Midbrain (tissue), 1 donor: ENCODE measurements at regions not wholly inside any gene's neighbourhood (a gene's known extent, or its start where the extent isn't known, plus 50 kb on each side); places are given as distances from the start of the nearest gene placed in this dataset.

Experiments
- DNase-seq: peaks from one replicate; lab custom pipeline; 2025; lab: John Stamatoyannopoulos, UW

DNA sequence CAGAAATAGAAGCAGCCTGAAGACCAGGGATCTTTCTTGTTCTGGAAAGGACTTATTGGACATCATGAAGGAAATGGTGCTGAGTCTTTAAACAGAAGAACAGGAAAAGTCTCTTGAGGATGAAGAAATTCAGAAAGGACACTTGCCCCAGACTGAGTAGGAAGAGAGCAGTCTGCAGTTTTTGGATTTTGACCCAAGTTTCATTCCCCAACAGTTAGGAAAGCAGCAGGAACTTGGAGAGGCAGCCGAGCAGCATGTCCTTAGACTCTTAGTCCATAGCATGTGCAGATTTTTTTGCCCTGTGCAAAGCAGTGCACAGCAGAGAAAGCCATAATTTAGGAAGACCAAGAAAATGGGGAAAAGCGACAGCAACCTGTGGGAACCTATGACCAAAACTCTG is 927.2 kb upstream of the AUTS2 start:
- no peak for DNase-seq

DNA sequence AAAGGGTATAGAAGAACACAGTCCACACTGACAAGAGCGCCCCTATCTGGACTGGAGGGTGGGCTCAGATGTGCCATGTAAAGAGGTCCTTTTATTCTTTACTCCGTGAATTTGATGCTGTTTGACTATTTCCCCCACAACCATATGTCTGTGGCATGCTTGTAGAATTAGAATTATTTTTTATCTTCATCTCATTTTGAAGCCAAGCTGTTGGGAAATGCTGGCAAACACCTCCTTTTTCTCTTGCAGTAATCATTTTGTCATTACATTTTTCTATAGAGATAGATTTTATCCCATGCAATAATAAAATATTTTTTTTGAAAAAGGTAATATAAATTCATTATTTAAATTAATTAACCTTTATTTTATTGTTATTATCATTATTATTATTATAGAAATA is 926.6 kb upstream of the AUTS2 start:
- no peak for DNase-seq

GRCh38 chr7:68674826-68675225 is 923.4 kb upstream of the AUTS2 start:
- DNase-seq, result no peak

GRCh38 chr7:68676813-68677535 is 921.3 kb upstream of the AUTS2 start:
- DNase-seq, result peak; percentile 83

GRCh38 chr7:68678196-68678595 is 920.1 kb upstream of the AUTS2 start:
- DNase-seq, result no peak

DNA sequence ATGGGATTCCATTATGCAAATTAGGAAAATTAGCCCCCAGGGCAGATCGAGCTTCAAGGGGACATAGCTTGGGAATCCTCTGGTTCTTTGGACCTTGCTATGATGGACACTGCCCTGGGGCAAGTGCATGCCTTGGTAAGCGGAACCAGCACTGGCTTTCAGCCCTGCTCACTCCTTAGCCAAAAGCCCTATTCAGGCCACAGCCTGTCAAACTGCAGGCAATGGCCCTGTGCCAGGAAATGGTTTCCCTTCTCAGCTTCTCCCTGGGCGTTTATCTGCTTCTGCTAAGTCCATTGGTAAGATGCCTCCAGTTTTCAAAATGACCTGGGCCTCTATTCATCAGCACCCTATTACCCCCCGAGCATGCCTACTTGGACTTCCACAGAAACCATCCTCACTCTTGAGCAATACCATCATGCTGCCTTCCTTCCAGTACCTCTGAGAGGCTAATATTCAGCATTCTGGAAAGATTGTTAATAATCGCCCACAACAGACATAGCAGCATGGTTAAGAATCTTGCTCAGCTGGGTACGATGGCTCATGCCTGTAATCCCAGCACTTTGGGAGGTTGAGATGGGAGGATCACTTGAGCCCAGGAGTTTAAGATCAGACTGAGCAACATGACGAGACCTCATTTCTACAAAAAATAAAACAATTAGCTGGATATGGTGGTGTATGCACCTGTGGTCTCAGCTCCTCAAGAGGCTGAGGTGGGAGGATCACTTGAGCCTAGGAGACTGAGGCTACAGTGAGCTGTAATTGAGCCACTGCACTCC is 918.6 kb upstream of the AUTS2 start:
- no peak for DNase-seq

DNA sequence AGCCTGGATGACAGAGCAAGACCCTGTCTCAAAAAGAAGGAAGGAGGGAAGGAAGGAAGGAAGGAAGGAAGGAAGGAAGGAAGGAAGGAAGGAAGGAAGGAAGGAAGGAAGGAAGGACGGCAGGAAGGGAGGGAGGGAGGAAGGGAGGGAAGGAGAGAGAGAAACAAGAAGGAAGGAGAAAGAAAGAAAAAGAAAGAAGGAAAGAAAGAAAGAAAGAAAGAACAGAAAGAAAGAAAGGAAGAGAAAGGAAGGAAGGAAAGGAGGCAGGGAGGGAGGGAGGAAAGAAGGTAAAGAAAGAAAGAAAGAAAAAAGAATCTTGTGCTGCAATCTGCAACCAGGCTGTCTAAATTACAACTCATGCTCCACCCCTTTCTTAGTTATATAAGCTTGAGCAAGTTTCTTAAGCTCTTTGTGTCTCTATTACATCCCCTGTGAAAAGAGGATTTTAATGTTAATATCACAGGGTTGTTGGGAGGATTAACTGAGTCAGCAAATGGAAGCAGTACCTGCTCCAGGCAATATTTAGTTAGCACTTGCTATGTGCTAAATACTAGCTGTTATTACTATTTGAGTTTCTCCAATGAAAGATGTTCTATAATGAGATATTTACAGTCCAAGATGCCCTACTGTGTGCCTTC is 917.9 kb upstream of the AUTS2 start:
- no peak for DNase-seq

DNA sequence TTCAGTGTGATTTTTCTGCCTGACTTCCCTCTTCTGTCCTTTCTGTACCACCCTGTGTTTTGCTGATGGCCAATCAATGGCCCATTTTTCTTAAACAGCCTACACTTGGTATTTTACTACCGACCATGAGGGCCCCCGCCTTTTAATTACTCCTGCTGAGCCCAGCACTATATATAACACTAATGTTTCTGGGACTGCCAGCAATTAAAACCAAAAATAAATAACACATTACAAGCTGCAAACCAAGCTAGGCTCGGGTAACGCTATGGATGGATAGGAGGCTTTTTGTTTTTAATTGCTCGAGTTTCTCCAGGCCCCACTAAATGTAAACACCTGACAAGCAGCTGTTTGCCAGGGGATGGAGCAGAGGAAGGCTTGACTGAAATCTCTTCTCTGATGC is 915.4 kb upstream of the AUTS2 start:
- no peak for DNase-seq

GRCh38 chr7:68684246-68684839 is 913.9 kb upstream of the AUTS2 start:
- peak; percentile 79 for DNase-seq

- DNase-seq, result no peak
These were observed 913.3 kb upstream of the AUTS2 start for GRCh38 chr7:68684996-68685395.

DNA sequence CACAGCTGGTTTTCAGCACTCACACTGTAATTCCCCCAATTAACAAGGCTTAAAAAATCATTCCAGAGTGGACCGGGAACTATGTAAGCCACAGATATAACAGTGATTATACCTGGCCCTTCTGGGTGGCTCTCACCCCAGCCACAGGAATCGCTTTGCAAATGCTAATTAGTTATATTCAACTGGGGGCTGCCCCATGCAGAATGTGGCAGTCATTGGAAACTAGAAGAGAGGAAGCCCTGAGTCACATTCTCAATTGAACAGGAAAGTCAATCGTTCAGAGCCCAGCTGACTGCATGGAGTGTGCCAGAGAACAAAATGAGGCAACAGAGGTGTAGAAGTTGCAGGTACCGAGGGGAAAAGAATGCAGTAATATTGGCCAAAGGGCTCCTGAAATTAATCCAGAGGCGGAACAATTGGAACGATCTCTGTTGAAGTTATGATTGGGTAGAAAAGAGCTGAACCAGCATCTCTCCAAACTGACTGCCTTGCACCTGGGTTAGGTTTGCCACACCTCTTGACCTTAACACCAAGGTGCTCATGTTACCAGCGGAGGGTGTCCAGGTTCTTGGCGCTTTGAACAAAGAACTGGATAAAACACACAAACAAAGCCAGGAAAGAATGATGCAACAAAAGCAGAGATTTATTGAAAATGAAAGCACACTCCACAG is 909.7 kb upstream of the AUTS2 start:
- DNase-seq, result no peak

DNA sequence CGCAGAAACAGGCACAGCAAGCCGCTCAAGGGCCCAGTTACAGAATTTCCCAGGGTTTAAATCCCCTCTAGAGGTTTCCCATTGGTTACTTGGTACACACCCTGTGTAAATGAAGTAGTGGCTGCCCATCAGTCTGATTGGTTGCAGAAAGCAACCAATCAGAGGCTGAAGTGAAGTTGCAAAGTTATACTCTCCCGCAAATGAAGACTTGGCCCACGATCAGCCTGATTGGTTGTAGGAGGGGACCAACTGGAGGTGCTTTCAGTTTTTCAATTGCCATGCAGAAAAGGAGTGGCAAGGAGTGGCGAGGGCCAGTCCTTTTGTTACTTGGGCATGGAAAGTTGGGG is 909.2 kb upstream of the AUTS2 start:
- DNase-seq, result no peak

GRCh38 chr7:68691261-68692216 is 906.7 kb upstream of the AUTS2 start:
- DNase-seq, result no peak

DNA sequence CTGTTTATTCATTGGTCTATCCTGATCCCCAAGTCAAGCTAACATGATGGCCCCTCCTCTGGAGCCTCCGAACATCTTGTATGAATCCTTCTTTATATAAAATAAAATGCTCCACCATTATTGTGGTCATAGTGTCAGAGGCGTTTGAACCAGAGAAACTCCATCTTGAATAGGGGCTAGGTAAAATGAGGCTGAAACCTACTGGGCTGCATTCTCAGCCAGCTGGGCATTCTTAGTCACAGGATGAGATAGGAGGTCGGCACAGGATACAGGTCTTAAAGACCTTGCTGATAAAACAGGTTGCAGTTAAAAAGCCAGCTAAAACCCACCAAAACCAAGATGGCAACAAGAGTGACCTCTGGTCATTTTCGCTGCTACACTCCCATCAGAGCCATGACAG is 905.8 kb upstream of the AUTS2 start:
- DNase-seq, result no peak

GRCh38 chr7:68694656-68695055 is 903.6 kb upstream of the AUTS2 start:
- no peak for DNase-seq

GRCh38 chr7:68697796-68698280 is 900.4 kb upstream of the AUTS2 start:
- no peak for DNase-seq

DNA sequence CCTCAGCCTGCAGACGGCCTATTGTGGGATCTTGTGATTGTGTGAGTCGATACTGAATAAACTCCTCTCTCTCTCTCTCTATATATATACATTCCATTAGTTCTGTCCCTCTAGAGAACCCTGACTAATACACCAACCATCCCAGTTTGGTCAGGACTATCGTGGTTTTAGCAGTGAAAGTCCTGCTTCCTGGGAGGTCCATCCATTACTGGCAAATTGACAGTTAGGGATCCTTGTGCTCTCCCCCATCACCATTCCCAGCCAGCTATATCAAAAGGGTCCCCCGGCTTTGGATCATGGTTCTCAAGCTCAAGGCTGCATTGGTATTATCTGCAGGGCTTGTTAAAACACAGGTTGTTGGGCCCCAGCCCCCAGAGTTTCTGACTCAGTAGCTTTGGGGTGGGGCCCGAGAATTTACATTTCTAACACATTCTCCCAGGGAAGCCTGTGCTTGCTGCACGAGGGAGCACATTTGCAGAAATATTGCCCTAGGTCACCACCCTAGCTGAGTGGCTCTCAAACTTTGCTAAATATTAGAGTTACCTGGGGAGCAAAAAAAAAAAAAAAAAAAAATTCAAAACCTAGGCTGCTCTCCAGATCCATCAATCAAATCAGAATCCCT is 899.1 kb upstream of the AUTS2 start:
- no peak for DNase-seq

GRCh38 chr7:68700414-68700813 is 897.9 kb upstream of the AUTS2 start:
- no peak for DNase-seq

GRCh38 chr7:68706291-68706690 is 892.0 kb upstream of the AUTS2 start:
- DNase-seq, result no peak

GRCh38 chr7:68707159-68707558 is 891.1 kb upstream of the AUTS2 start:
- DNase-seq, result no peak
